ENCODE measurements at regions not wholly inside any gene's neighbourhood (a gene's known extent, or its start where the extent isn't known, plus 50 kb on each side); places are given as distances from the start of the nearest gene placed in this dataset.
"Not testable (repeated sequence)": the region's sequence is repeated elsewhere in the genome, so short reads cannot be mapped to it uniquely, and the experiment has no call there.

DNA sequence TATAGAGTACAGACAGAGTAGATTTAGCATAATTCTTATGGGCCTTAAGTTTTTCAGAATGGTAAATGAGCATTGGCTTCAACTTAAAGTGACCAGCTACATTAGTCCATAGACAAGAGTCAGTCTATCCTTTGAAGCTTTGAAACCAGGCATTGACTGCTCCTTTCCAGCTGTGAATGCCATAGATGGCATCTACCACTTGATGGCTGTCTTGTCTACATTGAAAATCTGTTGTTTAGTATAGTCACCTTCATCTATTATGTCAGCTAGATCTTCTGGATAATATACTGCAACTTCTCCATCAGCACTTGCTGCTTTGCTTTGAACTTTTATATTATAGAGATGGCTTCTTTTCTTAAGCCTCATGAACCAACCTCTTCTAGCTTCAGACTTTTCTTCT lies 146.1 kb upstream of the FOLH1 start:
- TF ChIP-seq, protein P1, sequence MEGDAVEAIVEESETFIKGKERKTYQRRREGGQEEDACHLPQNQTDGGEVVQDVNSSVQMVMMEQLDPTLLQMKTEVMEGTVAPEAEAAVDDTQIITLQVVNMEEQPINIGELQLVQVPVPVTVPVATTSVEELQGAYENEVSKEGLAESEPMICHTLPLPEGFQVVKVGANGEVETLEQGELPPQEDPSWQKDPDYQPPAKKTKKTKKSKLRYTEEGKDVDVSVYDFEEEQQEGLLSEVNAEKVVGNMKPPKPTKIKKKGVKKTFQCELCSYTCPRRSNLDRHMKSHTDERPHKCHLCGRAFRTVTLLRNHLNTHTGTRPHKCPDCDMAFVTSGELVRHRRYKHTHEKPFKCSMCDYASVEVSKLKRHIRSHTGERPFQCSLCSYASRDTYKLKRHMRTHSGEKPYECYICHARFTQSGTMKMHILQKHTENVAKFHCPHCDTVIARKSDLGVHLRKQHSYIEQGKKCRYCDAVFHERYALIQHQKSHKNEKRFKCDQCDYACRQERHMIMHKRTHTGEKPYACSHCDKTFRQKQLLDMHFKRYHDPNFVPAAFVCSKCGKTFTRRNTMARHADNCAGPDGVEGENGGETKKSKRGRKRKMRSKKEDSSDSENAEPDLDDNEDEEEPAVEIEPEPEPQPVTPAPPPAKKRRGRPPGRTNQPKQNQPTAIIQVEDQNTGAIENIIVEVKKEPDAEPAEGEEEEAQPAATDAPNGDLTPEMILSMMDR (conservative IDR thresholded peaks at IDR 0.05; ENCODE audit: low read depth, low read length): not testable (repeated sequence)
- not testable (repeated sequence) for TF ChIP-seq EZH2 (IDR thresholded peaks at IDR 0.05; ENCODE audit: borderline replicate concordance, low read depth, low read length, poor library complexity, severe bottlenecking)
